Inferior parietal cortex (tissue), 1 donor: ENCODE measurements at regions not wholly inside any gene's neighbourhood (a gene's known extent, or its start where the extent isn't known, plus 50 kb on each side); places are given as distances from the start of the nearest gene placed in this dataset.

Experiments used
- DNase-seq: peaks from one replicate; pipeline ENCODE4 v3.0.0-alpha.2; 2016; ENCODE audit errors: extremely low spot score

GRCh38 chr7:53504914-53505313, 469.5 kb downstream of the POM121L12 start:
- no peak for DNase-seq

GRCh38 chr7:53518319-53518718, 482.9 kb downstream of the POM121L12 start:
- no peak for DNase-seq

- no peak for DNase-seq
Measured at GRCh38 chr7:53520841-53521240, 485.4 kb downstream of the POM121L12 start.

- no peak for DNase-seq
Measured at GRCh38 chr7:53521638-53522184, 486.3 kb downstream of the POM121L12 start.

GRCh38 chr7:53539558-53539957, 504.1 kb downstream of the POM121L12 start:
- no peak for DNase-seq

GRCh38 chr7:53541475-53541874, 506.0 kb downstream of the POM121L12 start:
- no peak for DNase-seq

- DNase-seq: peak; percentile 13
Measured at GRCh38 chr7:53542157-53542556, 506.7 kb downstream of the POM121L12 start.
